GM18909 (cell line): ENCODE measurements at regions not wholly inside any gene's neighbourhood (a gene's known extent, or its start where the extent isn't known, plus 50 kb on each side); places are given as distances from the start of the nearest gene placed in this dataset.
"Not testable (repeated sequence)": the region's sequence is repeated elsewhere in the genome, so short reads cannot be mapped to it uniquely, and the experiment has no call there.

Experiments
- ATAC-seq: cut with Tn5 transposase; IDR thresholded peaks from one replicate; pipeline ENCODE4 v1.9.1; 2021; ENCODE audit warnings: mild to moderate bottlenecking; ENCODE audit not compliant: unreplicated experiment, poor library complexity

DNA sequence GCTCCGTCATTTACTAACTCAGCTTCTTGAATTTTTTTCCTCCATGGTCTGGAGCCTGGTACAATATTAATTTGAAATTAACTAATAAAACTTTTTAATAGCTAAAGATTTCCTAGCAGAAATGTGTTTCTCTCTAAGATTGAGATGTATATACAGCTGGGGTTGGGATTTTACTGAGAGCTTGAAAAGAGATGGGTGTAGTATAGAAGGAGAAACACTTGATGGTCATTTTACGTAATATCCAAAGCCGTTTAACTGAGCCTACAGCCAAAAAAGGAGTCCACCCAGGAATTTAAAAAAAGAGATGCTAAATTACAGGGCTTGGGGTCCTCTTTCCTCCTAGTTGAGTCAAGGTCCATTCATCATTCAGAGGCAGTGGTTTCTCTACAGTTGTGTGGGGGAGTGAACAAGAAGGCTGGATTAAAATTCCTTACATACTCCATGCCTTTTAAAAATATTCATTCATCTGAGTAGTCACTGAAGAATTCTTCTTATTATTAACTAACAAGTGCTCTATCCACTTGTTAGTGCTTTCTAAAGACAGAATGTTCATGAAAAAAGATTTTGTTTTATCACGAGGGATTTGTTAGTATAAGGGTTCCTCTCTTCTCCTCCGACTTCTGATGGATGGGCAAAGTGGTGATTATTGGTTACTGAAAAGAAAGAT, 255.3 kb upstream of the IL12A start:
- no peak for ATAC-seq

DNA sequence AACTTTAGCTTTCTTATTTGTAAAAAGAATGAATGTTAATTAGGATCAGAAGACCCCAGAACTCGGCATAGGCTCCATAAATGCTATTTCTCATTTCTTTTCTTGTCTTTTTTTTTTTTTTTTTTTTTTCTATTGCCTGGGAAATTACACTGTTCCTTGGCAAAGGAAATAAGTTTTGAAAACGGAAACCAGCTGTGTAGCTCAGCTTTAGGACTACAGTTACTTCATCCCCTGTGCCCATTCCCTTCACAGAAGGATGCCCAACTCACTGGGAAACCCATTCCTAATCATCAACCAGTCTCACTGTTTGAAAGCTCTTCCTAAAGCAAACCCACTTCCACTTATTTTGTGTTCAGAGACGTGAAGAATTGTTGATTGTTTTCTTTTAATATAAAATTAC, 254.0 kb upstream of the IL12A start:
- ATAC-seq: no peak

DNA sequence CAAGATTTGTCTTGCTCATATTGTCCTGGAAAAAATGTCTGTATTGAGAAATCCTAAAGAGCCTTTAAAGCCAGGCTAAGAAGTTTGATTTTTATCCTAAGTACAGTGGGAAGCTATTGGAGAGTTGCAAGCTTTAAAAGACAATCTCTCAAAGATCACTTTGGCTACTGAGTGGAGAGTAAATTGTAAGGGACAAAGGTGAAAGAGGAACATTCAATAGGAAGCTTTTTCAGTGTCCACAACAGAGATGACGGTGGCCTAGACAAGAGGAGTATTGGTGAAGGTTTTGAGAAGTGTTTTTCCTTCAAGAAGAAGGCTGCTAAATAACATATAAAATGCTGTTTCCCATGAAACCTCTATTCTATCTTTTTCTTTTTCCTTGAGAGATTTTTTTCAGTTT, 249.5 kb upstream of the IL12A start:
- ATAC-seq: no peak

DNA sequence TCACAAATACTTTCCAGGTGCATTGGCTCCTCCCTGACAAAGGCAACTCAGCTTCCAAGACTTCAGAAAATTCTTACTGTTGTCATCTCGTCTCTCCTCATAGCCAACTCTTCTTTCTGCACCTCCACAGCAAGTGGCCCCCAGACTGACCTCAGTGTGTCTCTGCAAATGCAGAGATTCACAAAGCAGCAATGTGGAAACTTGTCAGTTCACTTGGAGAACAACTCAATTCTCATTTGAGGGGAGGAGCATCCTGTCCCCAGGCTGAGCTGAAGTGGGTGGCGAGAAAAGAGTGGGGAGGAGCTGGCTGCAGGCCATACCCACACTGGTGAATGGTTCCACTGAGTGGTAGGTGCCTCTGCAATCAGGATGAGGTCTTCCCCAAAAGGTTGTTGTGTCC, 248.7 kb upstream of the IL12A start:
- no peak for ATAC-seq

DNA sequence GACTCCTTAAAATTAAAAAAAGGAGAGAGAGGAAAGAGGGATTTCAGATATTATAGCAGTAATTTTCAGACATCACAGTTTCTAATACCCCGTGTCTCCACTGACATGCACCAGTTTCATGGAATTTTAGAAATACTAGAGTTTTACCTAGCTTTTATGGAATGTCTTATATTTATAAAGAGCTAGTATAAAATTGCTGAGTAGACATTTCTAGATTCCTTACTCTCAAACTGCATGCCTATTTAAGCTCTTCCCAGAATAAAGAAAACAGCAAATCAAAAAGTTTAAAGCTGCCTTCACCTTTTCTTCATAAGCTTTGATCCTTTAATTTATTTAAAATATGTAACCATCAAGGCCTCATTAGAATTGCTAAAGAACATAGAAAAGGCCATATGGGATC, 247.4 kb upstream of the IL12A start:
- ATAC-seq: no peak

DNA sequence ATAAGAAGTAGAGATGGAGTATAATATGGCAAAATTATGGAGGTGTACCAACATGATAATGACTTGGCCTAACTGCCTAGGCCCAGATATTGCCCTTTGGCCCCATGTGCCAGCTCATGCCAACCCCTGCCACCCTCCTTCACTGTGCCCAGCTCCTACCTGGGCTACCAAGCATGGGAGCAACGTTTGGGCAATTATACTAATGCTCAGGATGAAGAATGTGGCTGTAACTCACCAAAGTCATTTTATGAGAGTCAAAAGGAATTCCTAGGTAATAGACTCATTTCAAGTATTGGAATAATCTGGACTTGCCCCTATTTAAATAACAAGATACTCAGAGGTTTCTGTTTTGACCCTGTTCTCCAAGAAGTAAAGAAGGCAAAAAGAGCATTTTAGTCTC, 240.2 kb upstream of the IL12A start:
- no peak for ATAC-seq

DNA sequence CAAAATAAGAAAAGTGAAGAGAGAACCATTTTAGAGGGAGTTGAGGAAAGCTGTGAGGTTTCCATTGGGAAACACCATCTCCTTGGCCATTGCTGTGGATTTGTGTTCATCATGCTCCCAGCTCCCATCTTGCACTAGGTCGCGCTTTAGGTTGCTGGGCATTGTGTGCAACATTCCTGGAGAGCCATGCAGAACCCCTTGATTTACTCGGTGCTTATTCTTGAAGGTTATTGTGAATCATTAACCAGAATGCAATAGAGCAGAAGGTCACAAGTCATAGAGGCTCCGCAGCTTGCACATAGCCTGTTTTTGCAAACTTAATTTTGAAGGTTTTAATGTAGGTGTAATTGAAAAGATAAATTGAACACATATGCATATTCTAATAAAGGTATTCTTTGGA, 239.2 kb upstream of the IL12A start:
- no peak for ATAC-seq

DNA sequence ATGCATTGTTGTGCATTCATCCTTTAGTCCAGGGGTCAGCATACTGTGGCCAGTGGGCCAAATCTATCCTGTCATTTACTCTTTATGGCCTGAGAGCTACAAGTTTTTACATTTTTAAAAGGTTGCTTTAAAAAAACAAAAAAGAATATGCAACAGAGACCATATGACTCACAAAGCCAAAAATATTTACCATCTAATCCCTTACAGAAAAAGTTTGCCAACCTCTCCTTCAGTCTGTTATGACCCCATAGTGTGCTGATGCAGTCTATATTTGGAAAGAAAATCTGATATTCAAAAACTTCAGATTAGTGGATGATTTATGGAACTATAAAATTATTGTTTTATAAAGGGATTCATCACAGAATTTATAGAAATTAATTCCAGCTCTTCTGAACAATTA, 237.5 kb upstream of the IL12A start:
- no peak for ATAC-seq

DNA sequence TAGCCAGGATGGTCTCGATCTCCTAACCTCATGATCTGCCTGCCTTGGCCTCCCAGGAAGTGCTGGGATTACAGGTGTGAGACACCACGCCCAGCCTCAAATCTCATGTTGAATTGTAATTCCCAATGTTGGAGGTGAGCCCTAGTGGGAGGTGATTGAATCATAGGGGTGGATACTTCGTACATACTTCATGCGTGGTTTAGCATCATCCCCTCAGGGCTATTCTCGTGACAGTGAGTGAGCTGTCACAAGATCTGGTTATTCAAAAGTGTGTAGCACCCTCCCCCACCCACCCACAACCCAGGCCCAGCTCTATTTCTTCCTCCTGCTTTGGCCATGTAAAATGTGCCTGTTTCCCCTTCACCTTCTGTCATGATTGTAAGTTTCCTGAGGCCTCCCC, 236.9 kb upstream of the IL12A start:
- ATAC-seq: no peak

DNA sequence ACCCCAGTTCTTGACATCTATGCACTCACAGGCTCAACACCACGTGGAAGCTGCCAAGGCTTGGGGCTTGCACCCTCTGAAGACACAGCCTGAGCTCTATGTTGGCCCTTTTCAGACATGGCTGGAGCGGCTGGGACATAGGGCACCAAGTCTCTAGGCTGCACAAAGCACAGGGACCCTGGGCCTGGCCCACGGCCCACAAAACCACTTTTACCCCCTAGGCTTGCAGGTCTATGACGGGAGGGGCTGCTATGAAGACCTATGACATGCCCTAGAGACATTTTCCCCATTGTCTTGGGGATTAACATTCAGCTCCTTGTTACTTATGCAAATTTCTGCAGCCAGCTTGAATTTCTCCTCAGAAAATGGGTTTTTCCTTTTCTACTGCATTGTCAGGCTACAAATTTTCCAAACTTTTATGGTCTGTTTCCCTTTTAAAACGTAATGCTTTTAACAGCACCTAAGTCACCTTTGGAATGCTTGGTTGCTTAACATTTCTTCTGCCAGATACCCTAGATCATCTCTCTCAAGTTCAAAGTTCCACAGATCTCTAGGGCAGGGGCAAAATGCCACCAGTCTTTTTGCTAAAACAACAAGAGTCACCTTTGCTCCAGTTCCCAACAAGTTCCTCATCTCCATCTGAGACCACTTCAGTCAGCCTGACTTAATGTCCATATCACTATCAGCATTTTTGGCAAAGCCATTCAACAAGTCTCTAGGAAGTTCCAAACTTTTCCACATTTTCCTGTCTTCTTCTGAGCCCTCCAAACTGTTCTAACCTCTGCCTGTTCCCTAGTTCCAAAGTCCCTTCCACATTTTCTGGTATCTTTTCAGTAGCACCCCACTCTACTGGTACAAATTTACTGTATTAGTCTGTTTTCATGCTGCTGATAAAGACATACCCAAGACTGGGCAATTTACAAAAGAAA, 232.1 kb upstream of the IL12A start:
- not testable (repeated sequence) for ATAC-seq

DNA sequence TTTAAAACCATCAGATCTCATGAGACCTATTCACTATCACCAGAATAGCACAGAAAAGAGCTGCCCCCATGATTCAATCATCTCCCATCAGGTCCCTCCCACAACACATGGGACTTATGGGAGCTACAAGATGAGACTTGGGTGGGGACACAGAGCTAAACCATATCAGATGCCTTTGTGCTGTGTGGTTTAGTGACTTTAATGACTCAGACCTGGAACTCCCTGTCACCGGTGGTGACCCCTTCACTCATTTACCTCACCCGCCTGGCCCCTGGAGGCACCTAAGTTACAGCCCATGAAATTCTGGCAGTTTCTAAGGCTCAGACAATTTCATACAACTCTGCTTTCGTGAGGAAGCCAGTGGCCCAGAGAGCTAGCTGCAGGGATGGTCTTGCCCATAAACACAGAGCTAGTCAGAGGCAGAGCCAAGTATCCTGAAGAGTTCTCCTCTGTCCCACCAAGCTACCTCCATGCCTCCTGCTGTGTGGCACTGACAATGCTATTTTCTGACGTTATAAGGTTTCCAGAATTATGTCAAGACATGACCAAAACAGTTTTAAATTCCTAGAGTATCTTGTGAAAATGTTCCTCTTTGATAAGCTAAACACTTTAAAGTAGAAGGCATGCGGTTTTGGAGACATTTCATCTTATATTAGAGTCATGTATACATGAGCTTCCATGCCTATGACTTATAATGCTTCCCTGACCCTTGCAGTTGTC, 231.1 kb upstream of the IL12A start:
- no peak for ATAC-seq

DNA sequence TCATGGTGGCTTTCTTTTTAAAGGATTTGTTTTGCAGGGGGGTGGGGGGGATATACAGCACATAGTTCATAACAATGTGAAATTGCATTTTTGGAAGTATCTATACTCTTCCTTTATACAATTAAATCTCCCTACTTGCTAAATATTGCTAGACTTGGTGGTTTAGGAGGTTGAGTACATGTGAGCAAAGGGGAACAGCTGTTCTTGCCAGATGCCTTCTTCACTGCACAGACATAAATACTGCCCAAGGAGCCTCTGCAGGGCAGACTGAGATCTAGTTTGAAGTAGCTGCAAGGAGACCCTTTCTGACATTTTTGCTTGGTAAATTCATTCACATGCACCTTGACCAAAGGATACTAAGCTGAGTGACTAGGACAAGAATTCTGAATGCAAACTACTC, 228.6 kb upstream of the IL12A start:
- no peak for ATAC-seq

DNA sequence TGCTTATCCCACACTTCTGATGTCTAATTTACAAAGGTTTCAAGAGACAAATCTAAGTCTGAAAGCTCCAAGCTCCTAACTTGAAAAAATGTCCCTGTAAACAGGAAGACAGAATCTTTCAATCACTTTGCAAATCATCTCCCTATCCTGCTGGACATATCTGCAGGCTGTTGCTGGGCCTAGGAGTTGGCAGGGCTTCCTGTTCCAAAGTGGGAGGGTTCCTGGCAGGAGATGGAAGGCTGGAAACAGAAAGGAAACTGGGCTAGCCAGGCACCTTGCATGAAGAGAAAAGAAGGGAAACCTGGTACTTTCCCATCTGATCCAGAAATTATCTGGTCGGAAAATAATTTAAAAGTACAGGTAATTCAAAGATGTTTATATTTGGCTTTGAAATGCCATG, 227.3 kb upstream of the IL12A start:
- no peak for ATAC-seq

DNA sequence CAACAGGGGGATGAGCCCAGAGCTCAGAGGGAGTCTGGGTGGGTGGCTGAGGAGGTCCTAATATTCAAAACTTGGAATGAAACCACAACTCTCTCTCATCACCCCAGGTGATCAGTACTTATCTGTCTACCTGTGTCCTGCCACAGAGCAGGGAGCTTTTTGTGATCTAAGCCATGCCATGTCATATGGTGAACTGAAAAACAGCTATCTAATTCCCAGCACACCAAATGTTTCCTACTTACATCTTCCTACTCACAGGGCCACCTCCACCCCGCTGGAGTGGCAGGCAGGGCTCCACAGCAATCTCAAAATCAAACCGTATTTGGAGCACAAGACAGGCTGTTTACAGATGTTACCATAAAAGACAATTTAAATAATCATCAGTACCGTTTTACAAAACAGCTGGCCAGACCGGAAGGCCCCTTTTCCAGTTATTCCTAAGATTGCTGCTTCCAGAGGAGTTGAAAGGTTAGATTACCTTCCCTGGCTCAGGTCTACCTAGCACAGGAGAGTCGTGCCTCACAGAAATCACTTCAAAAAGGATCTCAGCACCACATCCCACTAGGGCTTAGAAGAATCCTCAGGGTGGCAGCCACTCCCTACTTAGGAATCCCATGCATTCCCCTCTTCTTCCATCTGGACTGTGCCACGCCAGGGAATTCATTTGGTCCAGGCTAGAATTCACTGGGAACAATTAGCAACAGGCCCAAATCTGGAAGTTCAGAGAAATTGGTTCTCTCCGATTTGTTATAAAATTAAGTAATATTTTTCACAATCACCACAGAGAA, 226.6 kb upstream of the IL12A start:
- ATAC-seq: no peak

DNA sequence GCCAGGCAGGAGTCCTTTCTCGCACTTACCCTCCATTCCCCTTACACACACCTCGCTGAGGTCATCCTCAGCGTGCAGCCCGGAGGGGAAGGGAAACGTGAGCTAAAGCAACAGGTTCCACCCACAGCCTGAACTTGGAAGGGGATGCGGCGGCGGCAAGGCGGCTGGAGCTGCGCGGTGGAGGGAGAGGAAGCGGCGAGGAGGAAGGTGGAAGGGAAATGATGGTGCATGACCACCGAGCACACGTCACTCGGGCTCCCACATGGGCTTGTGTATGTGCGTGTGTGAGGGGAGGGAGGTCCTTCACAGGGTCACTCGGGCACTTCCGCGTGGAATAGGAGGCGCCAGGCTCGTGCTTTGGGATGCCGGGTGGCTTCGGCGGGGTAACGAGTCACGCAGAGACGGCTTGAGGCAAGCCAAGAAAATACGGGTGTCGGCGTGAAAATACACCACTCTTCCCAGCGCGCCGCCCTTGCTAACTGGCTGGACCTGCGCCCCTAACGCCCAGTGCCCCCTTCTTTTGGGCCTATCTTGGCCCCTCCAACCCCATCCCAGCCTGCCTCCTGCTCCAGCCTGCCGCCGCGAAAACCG, 225.5 kb upstream of the IL12A start:
- ATAC-seq: peak; percentile 41

DNA sequence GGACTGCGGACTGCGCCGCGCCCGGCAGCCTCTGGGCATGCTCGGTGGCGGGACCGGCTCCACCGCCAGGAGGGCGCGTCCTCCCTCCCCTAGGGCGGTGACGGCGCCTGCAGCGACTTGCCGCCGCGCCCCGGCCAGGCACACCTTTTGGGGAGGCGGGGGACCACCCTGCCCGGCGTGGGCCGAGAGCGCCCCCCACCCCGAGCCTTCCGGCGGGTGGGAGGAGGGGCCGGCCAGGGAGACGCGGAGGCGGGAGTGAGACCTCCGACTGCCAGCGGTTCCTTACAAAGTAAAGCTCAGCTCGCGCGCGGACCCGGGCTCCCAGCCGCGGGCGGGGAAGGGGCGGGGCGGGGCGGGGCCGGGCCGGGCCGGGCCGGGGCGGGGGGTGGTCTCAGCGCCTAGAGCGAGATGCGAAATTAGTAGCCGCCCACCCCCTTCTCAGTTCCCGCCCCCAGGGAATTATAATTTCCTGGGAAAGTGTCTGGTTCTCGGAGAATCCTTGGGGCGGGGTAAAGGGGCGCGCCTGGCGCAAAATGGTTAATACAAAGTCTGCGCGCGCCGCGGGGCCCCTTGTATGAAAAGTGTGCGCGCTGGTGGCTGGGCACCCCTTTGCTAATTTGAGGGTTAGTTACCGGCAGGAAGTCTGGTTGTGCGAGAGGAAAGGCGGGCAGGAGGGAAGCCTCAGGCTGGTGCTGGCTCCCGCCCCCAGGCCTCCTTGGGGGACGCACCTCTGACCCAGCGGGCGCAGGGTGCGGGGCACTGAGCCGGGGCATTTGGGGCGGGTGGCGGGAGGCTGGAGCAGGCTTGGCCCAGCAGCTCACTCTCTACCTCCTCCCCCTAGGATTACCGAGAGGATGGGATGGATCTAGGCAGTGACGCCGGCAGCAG, 224.8 kb upstream of the IL12A start:
- peak; percentile 71 for ATAC-seq

DNA sequence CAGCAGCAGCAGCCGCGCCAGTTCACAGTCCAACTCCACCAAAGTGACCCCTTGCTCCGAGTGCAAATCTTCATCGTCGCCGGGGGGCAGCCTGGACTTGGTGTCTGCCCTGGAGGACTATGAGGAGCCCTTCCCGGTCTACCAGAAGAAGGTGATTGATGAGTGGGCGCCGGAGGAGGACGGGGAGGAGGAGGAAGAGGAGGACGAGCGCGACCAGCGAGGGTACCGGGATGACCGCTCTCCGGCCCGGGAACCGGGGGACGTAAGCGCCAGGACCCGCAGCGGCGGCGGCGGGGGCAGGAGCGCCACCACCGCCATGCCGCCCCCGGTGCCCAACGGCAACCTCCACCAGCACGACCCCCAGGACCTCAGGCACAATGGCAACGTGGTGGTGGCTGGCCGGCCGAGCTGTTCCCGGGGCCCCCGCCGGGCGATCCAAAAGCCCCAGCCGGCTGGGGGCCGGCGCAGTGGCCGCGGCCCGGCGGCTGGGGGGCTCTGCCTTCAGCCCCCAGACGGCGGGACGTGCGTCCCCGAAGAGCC, 224.1 kb upstream of the IL12A start:
- no peak for ATAC-seq

DNA sequence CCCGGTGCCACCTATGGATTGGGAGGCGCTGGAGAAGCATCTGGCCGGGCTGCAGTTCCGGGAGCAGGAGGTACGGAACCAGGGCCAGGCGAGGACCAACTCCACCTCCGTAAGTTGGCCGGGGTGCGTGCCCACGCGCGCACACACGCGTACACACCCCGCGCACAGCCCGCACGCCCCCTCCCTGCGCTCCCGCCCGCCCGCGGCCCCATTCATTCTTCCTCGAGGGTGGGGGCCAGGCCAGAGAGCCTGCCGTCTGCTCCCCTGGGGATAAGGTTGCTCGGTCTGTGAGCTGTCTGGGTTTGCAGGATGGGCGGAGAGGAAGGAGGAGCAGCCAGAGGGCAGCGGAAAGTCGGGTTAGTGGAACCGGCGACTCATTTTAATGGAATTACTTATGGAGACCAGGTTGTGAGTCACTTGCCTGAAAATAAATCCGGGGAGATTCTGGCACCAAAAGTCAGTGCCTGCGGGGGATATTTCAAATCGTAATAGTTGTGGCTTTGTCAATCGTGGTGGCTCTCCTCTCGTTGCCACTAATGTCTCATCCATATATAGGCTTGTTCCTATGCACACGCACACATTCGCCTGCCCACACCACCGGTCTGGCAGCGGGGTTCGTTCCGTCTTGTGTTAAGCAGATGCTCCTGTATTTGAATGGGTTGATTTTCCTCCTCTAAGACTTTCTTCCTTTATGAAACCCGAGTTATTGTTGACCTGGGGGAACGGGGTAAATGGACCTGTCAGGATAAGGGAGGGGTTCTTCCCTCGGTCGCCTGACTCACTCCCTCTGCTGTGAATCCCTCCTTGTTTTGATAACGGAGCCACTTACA, 223.4 kb upstream of the IL12A start:
- ATAC-seq: peak; percentile 21
